Endothelial cell of umbilical vein (primary cell): ENCODE measurements at regions not wholly inside any gene's neighbourhood (a gene's known extent, or its start where the extent isn't known, plus 50 kb on each side); places are given as distances from the start of the nearest gene placed in this dataset.

Experiments
- BruUV-seq: library from RNA; stranded (reverse); fragments of 400-500 nt; replicated peaks from 2 replicates; lab custom pipeline; 2021; lab: Mats Ljungman, UMichigan
- CTCF ChIA-PET: fragments of 300-600, 350-600 bp; sonication (Branson Sonifier 250); formaldehyde crosslinking; loops from one replicate; lab custom pipeline; 2021; ENCODE audit warnings: antibody characterized with exemption, inconsistent platforms; lab: Charles Lee
- POLR2A ChIA-PET: fragments of 300-600, 350-600 bp; sonication (Branson Sonifier 250); formaldehyde crosslinking; loops from one replicate; lab custom pipeline; 2021; ENCODE audit warnings: antibody characterized with exemption, inconsistent platforms; lab: Charles Lee
- DNase-seq: peaks from one replicate; pipeline ENCODE4 v3.0.0-alpha.2; 2011; ENCODE audit warnings: low read depth, low spot score
- FAIRE-seq: peaks from 2 replicates; lab custom pipeline; 2011; peaks lifted over from hg19 to GRCh38; lab: Jason Lieb, UNC
- H2AFZ ChIP-seq: 2 replicates; pipeline ENCODE4 v1.6.0; 2012; ENCODE audit warnings: low read depth, low read length, control low read depth, inconsistent platforms
- H3K27ac ChIP-seq: 2 replicates; pipeline ENCODE4 v1.5.1; 2011; ENCODE audit warnings: low read depth, mild to moderate bottlenecking, control low read depth, low read length, moderate library complexity; ENCODE audit not compliant: insufficient read depth
- H3K27me3 ChIP-seq, 2 experiments: 2 replicates each; pipeline versions ENCODE4 v1.6.0 to v1.6.1; 2011; ENCODE audit warnings: low read length in 2 of 2, mixed read lengths in 1 of 2; ENCODE audit not compliant: control insufficient read depth in 2 of 2, insufficient read depth in 2 of 2
- H3K36me3 ChIP-seq, 2 experiments: 2 replicates in 1 of 2; 3 replicates in 1 of 2; pipeline ENCODE4 v1.5.1; 2011; ENCODE audit warnings: low read length in 2 of 2, mild to moderate bottlenecking in 1 of 2, moderate library complexity in 1 of 2; ENCODE audit not compliant: control insufficient read depth in 2 of 2, insufficient read depth in 2 of 2; ENCODE audit errors: extremely low read depth in 1 of 2
- H3K4me1 ChIP-seq: 3 replicates; pipeline ENCODE4 v1.5.1; 2011; ENCODE audit warnings: mild to moderate bottlenecking, low read length; ENCODE audit not compliant: control insufficient read depth, insufficient read depth; ENCODE audit errors: extremely low read depth
- H3K4me2 ChIP-seq: 2 replicates; pipeline ENCODE4 v1.6.1; 2011; ENCODE audit warnings: low read length, control low read depth, mixed read lengths; ENCODE audit not compliant: insufficient read depth
- H3K4me3 ChIP-seq, 3 experiments: fragments of 200-600 bp in 1 of 3; sonication (generic), shearing (Covaris generic) in 1 of 3; replicated peaks in 1 of 3; 2 replicates each; pipeline ENCODE4 v1.5.1; 2011 to 2016; ENCODE audit warnings: control low read depth in 3 of 3, low read length in 3 of 3, mild to moderate bottlenecking in 2 of 3, inconsistent platforms in 1 of 3, low read depth in 1 of 3, moderate library complexity in 1 of 3; ENCODE audit not compliant: insufficient read depth in 1 of 3
- H3K79me2 ChIP-seq: 2 replicates; pipeline ENCODE4 v1.6.0; 2012; ENCODE audit warnings: low read length, inconsistent platforms; ENCODE audit not compliant: control insufficient read depth, insufficient read depth
- H3K9ac ChIP-seq: replicated peaks from 2 replicates; pipeline ENCODE3; 2011; ENCODE audit warnings: low read length, control low read depth; ENCODE audit not compliant: insufficient read depth; ENCODE audit errors: extremely low read depth
- H3K9me1 ChIP-seq: replicated peaks from 3 replicates; pipeline ENCODE4 v1.6.0; 2011; ENCODE audit warnings: mild to moderate bottlenecking, low read length; ENCODE audit not compliant: control insufficient read depth, insufficient read depth; ENCODE audit errors: extremely low read depth
- H3K9me3 ChIP-seq: replicated peaks from 2 replicates; pipeline ENCODE4 v1.5.1; 2012; ENCODE audit warnings: low read length, inconsistent platforms; ENCODE audit not compliant: control insufficient read depth, insufficient read depth
- H4K20me1 ChIP-seq: replicated peaks from 2 replicates; pipeline ENCODE3; 2011; ENCODE audit warnings: mild to moderate bottlenecking, low read length; ENCODE audit not compliant: control insufficient read depth, insufficient read depth; ENCODE audit errors: extremely low read depth
- EZH2 ChIP-seq: IDR thresholded peaks from 2 replicates; pipeline ENCODE4 v1.6.1; 2012; ENCODE audit warnings: borderline replicate concordance, low read depth, mild to moderate bottlenecking, moderate library complexity, low read length, inconsistent platforms; ENCODE audit not compliant: severe bottlenecking
- FOS ChIP-seq: IDR thresholded peaks from 2 replicates; pipeline ENCODE4 v1.6.1; 2011; ENCODE audit warnings: mild to moderate bottlenecking, low read length, moderate library complexity, borderline replicate concordance; ENCODE audit not compliant: insufficient read depth
- GATA2 ChIP-seq: IDR thresholded peaks from 2 replicates; pipeline ENCODE4 v1.7.0; 2011; ENCODE audit warnings: low read depth, mild to moderate bottlenecking, moderate library complexity, mixed read lengths, low read length; ENCODE audit not compliant: insufficient read length, insufficient read depth
- JUN ChIP-seq: IDR thresholded peaks from 2 replicates; pipeline ENCODE4 v1.6.1; 2011; ENCODE audit warnings: borderline replicate concordance, low read depth; ENCODE audit not compliant: insufficient read length, insufficient read depth
- MYC ChIP-seq: IDR thresholded peaks from one replicate; pipeline ENCODE4 v1.6.1; 2011; ENCODE audit warnings: mild to moderate bottlenecking, low read depth, low read length
- POLR2A ChIP-seq: IDR thresholded peaks from 2 replicates; pipeline ENCODE4 v1.6.1; 2012; ENCODE audit warnings: low read depth, mild to moderate bottlenecking, control low read depth, low read length
- POLR2AphosphoS5 ChIP-seq: IDR thresholded peaks from 2 replicates; pipeline ENCODE4 v1.6.1; 2012; ENCODE audit warnings: low read depth, mild to moderate bottlenecking, control low read depth, low read length, moderate library complexity; ENCODE audit not compliant: insufficient read depth
- dilution Hi-C: fragments of 300-500 bp; cut with MboI; formaldehyde crosslinking; loops from one replicate; pipeline ENCODE4 v1.15.0; 2019; ENCODE audit warnings: low sequenced_read_pairs; ENCODE audit not compliant: extremely low pct_ligation_motif_present
- intact Hi-C: fragments of 100-400 bp; cut with micrococcal nuclease; formaldehyde crosslinking; loops from one replicate; pipeline ENCODE4 v1.10.0; 2022
- TF ChIP-seq, protein P1 (sequence below), 2 donors: IDR thresholded peaks; 1 replicate in 1 of 2; 2 replicates in 1 of 2; pipeline ENCODE4 v1.5.1; 2011; ENCODE audit warnings: low read length in 2 of 2, mild to moderate bottlenecking in 2 of 2, moderate library complexity in 2 of 2, control low read depth in 1 of 2, inconsistent platforms in 1 of 2, low read depth in 1 of 2; ENCODE audit not compliant: insufficient read depth in 1 of 2; ENCODE audit errors: extremely low read depth in 1 of 2

- BruUV-seq: no TSS peak
- no peaks in the 10 kb centered on the region for H3K4me1 ChIP-seq
- FAIRE-seq (no peak), DNase-seq (no peak)
- dilution Hi-C loops: no loop called here
- no peaks in the 10 kb centered on the region for H3K79me2 ChIP-seq
- H3K9me1 ChIP-seq: no peaks in the 10 kb centered on the region
- H3K27ac ChIP-seq: no peak overlapping the region
- no peak overlapping the region for H3K4me3 ChIP-seq
- intact Hi-C loops: no loop called here
- H4K20me1 ChIP-seq: no peaks in the 10 kb centered on the region
- H3K27me3 ChIP-seq: no peaks in the 10 kb centered on the region
- H2AFZ ChIP-seq: no peak overlapping the region
- H3K9ac ChIP-seq: no peak overlapping the region
- H3K9me3 ChIP-seq: no peaks in the 10 kb centered on the region
- H3K36me3 ChIP-seq: no peaks in the 10 kb centered on the region
- ChIA-PET POLR2A (no interaction called here), CTCF (no interaction called here)
- no peak for TF ChIP-seq MYC
- H3K4me2 ChIP-seq: no peak overlapping the region
Observed at GRCh38 chr2:240211598-240212424, 71.4 kb upstream of the OTOS start.

DNA sequence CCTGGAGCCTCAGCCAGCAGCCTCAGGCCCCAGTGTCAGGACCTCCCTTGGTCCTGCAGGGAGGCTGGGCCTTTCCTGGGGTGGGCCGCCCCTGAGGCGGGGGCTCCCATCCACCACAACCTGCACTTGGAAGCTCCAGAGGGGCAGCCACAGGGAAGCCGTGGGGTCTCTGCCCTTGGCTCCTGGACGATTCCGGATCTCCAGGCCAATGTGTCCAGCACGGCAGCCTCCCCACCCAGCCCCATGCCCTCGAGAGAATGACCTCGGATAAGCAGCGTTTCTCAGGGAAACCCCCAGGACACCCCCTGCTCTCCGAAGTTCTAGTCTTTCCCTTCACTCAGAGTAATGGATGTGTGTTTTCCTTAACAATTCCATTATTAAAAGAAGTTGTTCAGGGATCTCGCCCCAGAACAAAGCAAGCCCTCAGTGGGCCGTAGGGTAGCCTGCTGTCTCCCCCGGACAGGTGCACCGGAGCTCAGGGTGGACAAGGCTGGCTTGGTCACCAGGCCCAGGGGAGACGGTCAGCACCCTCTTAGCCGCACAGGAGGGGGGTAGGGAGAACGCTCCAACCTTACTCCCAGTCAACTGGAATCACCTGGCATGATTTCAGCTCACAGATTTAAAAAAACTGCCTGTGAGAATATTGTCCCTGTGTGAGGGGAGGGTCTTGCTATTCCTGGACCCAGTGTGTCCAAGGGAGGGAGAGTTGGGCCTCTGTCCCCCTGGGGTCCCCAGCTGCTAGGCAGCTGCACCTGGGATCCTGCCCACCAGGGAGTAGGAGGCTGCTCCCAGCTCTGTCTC, 72.2 kb upstream of the OTOS start:
- no peaks in the 10 kb centered on the region for H3K27me3 ChIP-seq
- ChIA-PET POLR2A (no interaction called here), CTCF (no interaction called here)
- H2AFZ ChIP-seq: no peak overlapping the region
- dilution Hi-C loops (no loop called here), intact Hi-C loops (no loop called here)
- no peak overlapping the region for H3K4me2 ChIP-seq
- no peak overlapping the region for H3K9ac ChIP-seq
- no peak overlapping the region for H3K27ac ChIP-seq
- H3K36me3 ChIP-seq: no peaks in the 10 kb centered on the region
- no peaks in the 10 kb centered on the region for H3K9me3 ChIP-seq
- no peak overlapping the region for H3K4me3 ChIP-seq
- no peaks in the 10 kb centered on the region for H3K4me1 ChIP-seq
- TF ChIP-seq POLR2A: no peak
- no peak for TF ChIP-seq POLR2AphosphoS5
- TF ChIP-seq, protein P1, sequence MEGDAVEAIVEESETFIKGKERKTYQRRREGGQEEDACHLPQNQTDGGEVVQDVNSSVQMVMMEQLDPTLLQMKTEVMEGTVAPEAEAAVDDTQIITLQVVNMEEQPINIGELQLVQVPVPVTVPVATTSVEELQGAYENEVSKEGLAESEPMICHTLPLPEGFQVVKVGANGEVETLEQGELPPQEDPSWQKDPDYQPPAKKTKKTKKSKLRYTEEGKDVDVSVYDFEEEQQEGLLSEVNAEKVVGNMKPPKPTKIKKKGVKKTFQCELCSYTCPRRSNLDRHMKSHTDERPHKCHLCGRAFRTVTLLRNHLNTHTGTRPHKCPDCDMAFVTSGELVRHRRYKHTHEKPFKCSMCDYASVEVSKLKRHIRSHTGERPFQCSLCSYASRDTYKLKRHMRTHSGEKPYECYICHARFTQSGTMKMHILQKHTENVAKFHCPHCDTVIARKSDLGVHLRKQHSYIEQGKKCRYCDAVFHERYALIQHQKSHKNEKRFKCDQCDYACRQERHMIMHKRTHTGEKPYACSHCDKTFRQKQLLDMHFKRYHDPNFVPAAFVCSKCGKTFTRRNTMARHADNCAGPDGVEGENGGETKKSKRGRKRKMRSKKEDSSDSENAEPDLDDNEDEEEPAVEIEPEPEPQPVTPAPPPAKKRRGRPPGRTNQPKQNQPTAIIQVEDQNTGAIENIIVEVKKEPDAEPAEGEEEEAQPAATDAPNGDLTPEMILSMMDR (IDR thresholded peaks at IDR 0.05; ENCODE audit: extremely low read depth in 1 of 2, insufficient read depth in 1 of 2, low read depth in 1 of 2, low read length in 2 of 2): no peak
- TF ChIP-seq EZH2: no peak
- no peak for TF ChIP-seq FOS
- TF ChIP-seq JUN: no peak
- no peak for TF ChIP-seq GATA2
- no peak for TF ChIP-seq MYC
- no peaks in the 10 kb centered on the region for H3K9me1 ChIP-seq
- BruUV-seq: no TSS peak
- no peak for FAIRE-seq
- DNase-seq: no peak
- no peaks in the 10 kb centered on the region for H3K79me2 ChIP-seq
- H4K20me1 ChIP-seq: no peaks in the 10 kb centered on the region
